ENCODE measurements at regions not wholly inside any gene's neighbourhood (a gene's known extent, or its start where the extent isn't known, plus 50 kb on each side); places are given as distances from the start of the nearest gene placed in this dataset.
A peak's percentile ranks its signal among the peaks of the same experiment; 100 is the strongest.

GRCh38 chr4:143023239-143023918 lies 161.3 kb upstream of the USP38 start:
- Histone ChIP-seq H3K4me1 (ENCODE audit: control insufficient read depth in 3 of 3, insufficient read depth in 2 of 3, low read depth in 1 of 3, low read length in 2 of 3) (no peaks in the 10 kb centered on the region), H3K4me3 (ENCODE audit: low read depth in 1 of 3, low read length in 3 of 3) (no peak overlapping the region), H3K9me3 (ENCODE audit: control insufficient read depth in 2 of 2, insufficient read depth in 1 of 2, low read depth in 1 of 2, low read length in 1 of 2) (peaks cover 0 to 13% of the 10 kb centered on the region in 2 donors), H3K27me3 (ENCODE audit: control insufficient read depth in 3 of 3, insufficient read depth in 3 of 3, low read length in 3 of 3) (no peaks in the 10 kb centered on the region), H3K36me3 (ENCODE audit: control insufficient read depth in 3 of 3, insufficient read depth in 2 of 3, low read depth in 1 of 3, low read length in 3 of 3) (no peaks in the 10 kb centered on the region), H3K27ac (ENCODE audit: low read depth in 1 of 3, low read length in 2 of 3) (no peak overlapping the region)
- FAIRE-seq (no peak), DNase-seq (no peak)

- no peak overlapping the region for H3K4me3 ChIP-seq (ENCODE audit: low read depth in 1 of 3, low read length in 3 of 3)
- 69 to 83% (median 72%) methylated on average over 3 of the region's 3 CpGs for WGBS, 3 donors
- H3K36me3 ChIP-seq (ENCODE audit: control insufficient read depth in 3 of 3, insufficient read depth in 2 of 3, low read depth in 1 of 3, low read length in 3 of 3) = no peaks in the 10 kb centered on the region
- DNase-seq (no peak), FAIRE-seq (no peak)
- H3K27me3 ChIP-seq (ENCODE audit: control insufficient read depth in 3 of 3, insufficient read depth in 3 of 3, low read length in 3 of 3) = no peaks in the 10 kb centered on the region
- no peak overlapping the region for H3K27ac ChIP-seq (ENCODE audit: low read depth in 1 of 3, low read length in 2 of 3)
- no peaks in the 10 kb centered on the region for H3K4me1 ChIP-seq (ENCODE audit: control insufficient read depth in 3 of 3, insufficient read depth in 2 of 3, low read depth in 1 of 3, low read length in 2 of 3)
- H3K9me3 ChIP-seq (ENCODE audit: control insufficient read depth in 2 of 2, insufficient read depth in 1 of 2, low read depth in 1 of 2, low read length in 1 of 2) = no peaks in the 10 kb centered on the region
These were observed 159.5 kb upstream of the USP38 start for GRCh38 chr4:143025081-143025704.

GRCh38 chr4:143026459-143027170 lies 158.1 kb upstream of the USP38 start:
- H3K4me1 ChIP-seq (ENCODE audit: control insufficient read depth in 3 of 3, insufficient read depth in 2 of 3, low read depth in 1 of 3, low read length in 2 of 3) = no peaks in the 10 kb centered on the region
- H3K4me3 ChIP-seq (ENCODE audit: low read depth in 1 of 3, low read length in 3 of 3) = no peak overlapping the region
- H3K36me3 ChIP-seq (ENCODE audit: control insufficient read depth in 3 of 3, insufficient read depth in 2 of 3, low read depth in 1 of 3, low read length in 3 of 3) = no peaks in the 10 kb centered on the region
- FAIRE-seq (no peak), DNase-seq (no peak)
- 81 to 93% (median 90%) methylated on average over 1 of the region's 1 CpG for WGBS, 3 donors
- H3K27me3 ChIP-seq (ENCODE audit: control insufficient read depth in 3 of 3, insufficient read depth in 3 of 3, low read length in 3 of 3) = no peaks in the 10 kb centered on the region
- H3K27ac ChIP-seq (ENCODE audit: low read depth in 1 of 3, low read length in 2 of 3) = no peak overlapping the region
- no peaks in the 10 kb centered on the region for H3K9me3 ChIP-seq (ENCODE audit: control insufficient read depth in 2 of 2, insufficient read depth in 1 of 2, low read depth in 1 of 2, low read length in 1 of 2)

- FAIRE-seq = no peak
These were observed 149.1 kb upstream of the USP38 start for GRCh38 chr4:143035661-143036060.

GRCh38 chr4:143036443-143036842 lies 148.3 kb upstream of the USP38 start:
- 44 to 66% (median 47%) methylated on average over 2 of the region's 2 CpGs for WGBS, 3 donors
- Histone ChIP-seq H3K4me1 (ENCODE audit: control insufficient read depth in 3 of 3, insufficient read depth in 2 of 3, low read depth in 1 of 3, low read length in 2 of 3) (no peaks in the 10 kb centered on the region), H3K36me3 (ENCODE audit: control insufficient read depth in 3 of 3, insufficient read depth in 2 of 3, low read depth in 1 of 3, low read length in 3 of 3) (no peaks in the 10 kb centered on the region), H3K27me3 (ENCODE audit: control insufficient read depth in 3 of 3, insufficient read depth in 3 of 3, low read length in 3 of 3) (no peaks in the 10 kb centered on the region), H3K4me3 (ENCODE audit: low read depth in 1 of 3, low read length in 3 of 3) (no peak overlapping the region), H3K9me3 (ENCODE audit: control insufficient read depth in 2 of 2, insufficient read depth in 1 of 2, low read depth in 1 of 2, low read length in 1 of 2) (no peaks in the 10 kb centered on the region), H3K27ac (ENCODE audit: low read depth in 1 of 3, low read length in 2 of 3) (no peak overlapping the region)
- FAIRE-seq = no peak
- DNase-seq = no peak

More at GRCh38 chr4:143035661-143036060, 149.1 kb upstream of the USP38 start:
- no peak for DNase-seq
- Histone ChIP-seq H3K27me3 (ENCODE audit: control insufficient read depth in 3 of 3, insufficient read depth in 3 of 3, low read length in 3 of 3) (no peaks in the 10 kb centered on the region), H3K9me3 (ENCODE audit: control insufficient read depth in 2 of 2, insufficient read depth in 1 of 2, low read depth in 1 of 2, low read length in 1 of 2) (no peaks in the 10 kb centered on the region), H3K36me3 (ENCODE audit: control insufficient read depth in 3 of 3, insufficient read depth in 2 of 3, low read depth in 1 of 3, low read length in 3 of 3) (no peaks in the 10 kb centered on the region), H3K27ac (ENCODE audit: low read depth in 1 of 3, low read length in 2 of 3) (no peak overlapping the region), H3K4me1 (ENCODE audit: control insufficient read depth in 3 of 3, insufficient read depth in 2 of 3, low read depth in 1 of 3, low read length in 2 of 3) (no peaks in the 10 kb centered on the region), H3K4me3 (ENCODE audit: low read depth in 1 of 3, low read length in 3 of 3) (no peak overlapping the region)
- 76 to 100% (median 98%) methylated on average over 1 of the region's 1 CpG for WGBS, 3 donors

- H3K27me3 ChIP-seq (ENCODE audit: control insufficient read depth in 3 of 3, insufficient read depth in 3 of 3, low read length in 3 of 3) = no peaks in the 10 kb centered on the region
- FAIRE-seq (no peak), DNase-seq (peak in 1 of 2 donors; percentile 29)
- no peaks in the 10 kb centered on the region for H3K36me3 ChIP-seq (ENCODE audit: control insufficient read depth in 3 of 3, insufficient read depth in 2 of 3, low read depth in 1 of 3, low read length in 3 of 3)
- no peak overlapping the region for H3K4me3 ChIP-seq (ENCODE audit: low read depth in 1 of 3, low read length in 3 of 3)
- 71 to 75% (median 73%) methylated on average over 4 of the region's 4 CpGs for WGBS, 3 donors
- no peak overlapping the region for H3K27ac ChIP-seq (ENCODE audit: low read depth in 1 of 3, low read length in 2 of 3)
- H3K4me1 ChIP-seq (ENCODE audit: control insufficient read depth in 3 of 3, insufficient read depth in 2 of 3, low read depth in 1 of 3, low read length in 2 of 3) = peaks cover 0 to 8% (median 0%) of the 10 kb centered on the region in 3 donors
- no peaks in the 10 kb centered on the region for H3K9me3 ChIP-seq (ENCODE audit: control insufficient read depth in 2 of 2, insufficient read depth in 1 of 2, low read depth in 1 of 2, low read length in 1 of 2)
These were observed 138.3 kb upstream of the USP38 start for GRCh38 chr4:143046454-143046853.

GRCh38 chr4:143046906-143047305 lies 137.8 kb upstream of the USP38 start:
- H3K9me3 ChIP-seq (ENCODE audit: control insufficient read depth in 2 of 2, insufficient read depth in 1 of 2, low read depth in 1 of 2, low read length in 1 of 2) = no peaks in the 10 kb centered on the region
- H3K4me3 ChIP-seq (ENCODE audit: low read depth in 1 of 3, low read length in 3 of 3) = no peak overlapping the region
- no peaks in the 10 kb centered on the region for H3K36me3 ChIP-seq (ENCODE audit: control insufficient read depth in 3 of 3, insufficient read depth in 2 of 3, low read depth in 1 of 3, low read length in 3 of 3)
- 79 to 90% (median 87%) methylated on average over 4 of the region's 4 CpGs for WGBS, 3 donors
- peaks cover 0 to 8% (median 0%) of the 10 kb centered on the region in 3 donors for H3K4me1 ChIP-seq (ENCODE audit: control insufficient read depth in 3 of 3, insufficient read depth in 2 of 3, low read depth in 1 of 3, low read length in 2 of 3)
- FAIRE-seq = no peak
- H3K27me3 ChIP-seq (ENCODE audit: control insufficient read depth in 3 of 3, insufficient read depth in 3 of 3, low read length in 3 of 3) = no peaks in the 10 kb centered on the region
- no peak for DNase-seq
- no peak overlapping the region for H3K27ac ChIP-seq (ENCODE audit: low read depth in 1 of 3, low read length in 2 of 3)

- Histone ChIP-seq H3K27ac (ENCODE audit: low read depth in 1 of 3, low read length in 2 of 3) (no peak overlapping the region), H3K4me3 (ENCODE audit: low read depth in 1 of 3, low read length in 3 of 3) (no peak overlapping the region), H3K36me3 (ENCODE audit: control insufficient read depth in 3 of 3, insufficient read depth in 2 of 3, low read depth in 1 of 3, low read length in 3 of 3) (no peaks in the 10 kb centered on the region), H3K9me3 (ENCODE audit: control insufficient read depth in 2 of 2, insufficient read depth in 1 of 2, low read depth in 1 of 2, low read length in 1 of 2) (no peaks in the 10 kb centered on the region), H3K4me1 (ENCODE audit: control insufficient read depth in 3 of 3, insufficient read depth in 2 of 3, low read depth in 1 of 3, low read length in 2 of 3) (no peaks in the 10 kb centered on the region), H3K27me3 (ENCODE audit: control insufficient read depth in 3 of 3, insufficient read depth in 3 of 3, low read length in 3 of 3) (no peaks in the 10 kb centered on the region)
- FAIRE-seq = peak; percentile 30
- WGBS, 3 donors = 3 to 48% (median 4%) methylated on average over 1 of the region's 1 CpG
- DNase-seq = no peak
These were observed 129.7 kb upstream of the USP38 start for GRCh38 chr4:143054971-143055370.
